Activated naive CD4-positive, alpha-beta T cell treated with anti-CD3 and anti-CD28 coated beads, Interleukin-2, amount 50 U/mL, for 72 hours (primary cell): ENCODE measurements at regions not wholly inside any gene's neighbourhood (a gene's known extent, or its start where the extent isn't known, plus 50 kb on each side); places are given as distances from the start of the nearest gene placed in this dataset.

Source experiments
- ATAC-seq, 2 donors: fragments of 150-1000 bp; cut with Tn5 transposase; 2 replicates each; pipeline ENCODE4 v1.10.0; 2021; ENCODE audit warnings: mild to moderate bottlenecking in 2 of 2, moderate library complexity in 2 of 2
- DNase-seq, 2 donors: peaks; one replicate each; pipeline ENCODE4 v3.0.0; 2021 to 2022; ENCODE audit warnings: low spot score in 2 of 2
- H3K27ac Mint-ChIP-seq, 2 donors: one replicate each; pipeline ENCODE4 v1.8.0; 2022; ENCODE audit warnings: mild to moderate bottlenecking in 2 of 2, mixed read lengths in 2 of 2
- H3K36me3 Mint-ChIP-seq, 2 donors: one replicate each; pipeline ENCODE4 v1.8.0; 2022; ENCODE audit warnings: mixed read lengths in 2 of 2
- H3K9me3 Mint-ChIP-seq, 2 donors: one replicate each; pipeline ENCODE4 v1.8.0; 2022; ENCODE audit warnings: mixed read lengths in 2 of 2

DNA sequence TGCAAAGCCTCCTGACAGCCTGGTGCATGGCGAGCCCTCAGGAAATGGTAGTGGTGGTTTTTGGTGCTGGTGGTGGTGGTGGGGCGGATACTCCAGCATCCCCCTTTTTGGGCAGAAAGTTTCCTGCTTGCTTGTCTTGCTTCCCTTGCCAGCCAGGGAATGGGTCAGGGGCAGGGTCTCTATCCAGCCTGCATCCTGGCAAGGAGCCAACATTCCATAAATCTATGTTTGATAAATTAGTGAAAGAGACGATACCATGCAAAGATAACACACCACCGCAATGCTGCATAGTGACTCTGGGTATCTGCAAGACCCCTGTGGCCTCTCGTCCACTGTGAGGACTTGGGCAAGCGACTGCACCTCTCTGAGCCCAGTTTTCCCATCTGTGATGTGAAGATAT is 246.2 kb downstream of the LRFN2 start:
- no peaks in the 10 kb centered on the region for H3K9me3 Mint-ChIP-seq
- no peak for DNase-seq
- no peaks in the 10 kb centered on the region for H3K36me3 Mint-ChIP-seq
- ATAC-seq, result no peak
- H3K27ac Mint-ChIP-seq, result no peak overlapping the region

DNA sequence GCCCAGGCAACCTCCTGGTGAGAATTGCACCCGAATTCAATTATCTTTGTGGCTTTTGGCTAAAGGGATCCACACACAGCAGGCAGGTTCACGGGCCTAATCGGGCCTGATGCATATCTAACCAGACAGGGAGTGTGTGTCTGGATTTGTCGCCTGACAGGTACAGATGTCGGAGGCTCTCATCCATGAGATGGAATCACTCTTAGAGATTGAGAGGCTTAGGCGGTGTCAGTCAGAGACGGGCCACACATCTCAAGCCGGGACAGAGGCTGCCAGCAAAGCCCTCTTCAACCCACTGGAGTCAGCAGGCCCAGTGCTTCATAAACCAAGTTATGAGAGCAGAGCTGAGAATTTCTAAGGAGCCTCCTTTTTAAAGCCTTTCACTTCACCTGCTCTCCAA is 247.0 kb downstream of the LRFN2 start:
- H3K27ac Mint-ChIP-seq, result no peak overlapping the region
- H3K9me3 Mint-ChIP-seq, result no peaks in the 10 kb centered on the region
- H3K36me3 Mint-ChIP-seq, result no peaks in the 10 kb centered on the region
- ATAC-seq (no peak), DNase-seq (no peak)

DNA sequence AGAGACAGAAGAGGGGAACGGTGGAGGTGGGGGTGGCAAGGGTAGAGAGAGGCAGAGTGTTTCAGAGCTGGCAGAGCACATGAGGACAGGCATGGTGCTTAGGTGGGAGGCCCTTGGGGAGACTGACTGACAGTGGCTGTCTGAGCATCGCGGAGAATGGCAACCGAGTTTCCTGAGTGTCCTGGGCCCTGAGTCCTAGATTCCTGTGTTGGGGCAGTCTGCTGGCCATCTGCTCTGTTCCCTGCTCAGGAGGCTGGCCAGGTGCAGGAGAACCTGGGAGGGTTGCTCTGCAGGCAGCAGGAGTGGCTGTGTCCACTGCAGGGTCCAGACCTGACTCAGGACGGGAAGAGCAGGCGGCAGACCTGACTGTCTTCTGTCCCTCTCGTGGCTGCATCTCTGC is 248.9 kb downstream of the LRFN2 start:
- no peaks in the 10 kb centered on the region for H3K9me3 Mint-ChIP-seq
- H3K27ac Mint-ChIP-seq, result no peak overlapping the region
- DNase-seq (peak in 1 of 2 donors; percentile 37), ATAC-seq (no peak)
- no peaks in the 10 kb centered on the region for H3K36me3 Mint-ChIP-seq

DNA sequence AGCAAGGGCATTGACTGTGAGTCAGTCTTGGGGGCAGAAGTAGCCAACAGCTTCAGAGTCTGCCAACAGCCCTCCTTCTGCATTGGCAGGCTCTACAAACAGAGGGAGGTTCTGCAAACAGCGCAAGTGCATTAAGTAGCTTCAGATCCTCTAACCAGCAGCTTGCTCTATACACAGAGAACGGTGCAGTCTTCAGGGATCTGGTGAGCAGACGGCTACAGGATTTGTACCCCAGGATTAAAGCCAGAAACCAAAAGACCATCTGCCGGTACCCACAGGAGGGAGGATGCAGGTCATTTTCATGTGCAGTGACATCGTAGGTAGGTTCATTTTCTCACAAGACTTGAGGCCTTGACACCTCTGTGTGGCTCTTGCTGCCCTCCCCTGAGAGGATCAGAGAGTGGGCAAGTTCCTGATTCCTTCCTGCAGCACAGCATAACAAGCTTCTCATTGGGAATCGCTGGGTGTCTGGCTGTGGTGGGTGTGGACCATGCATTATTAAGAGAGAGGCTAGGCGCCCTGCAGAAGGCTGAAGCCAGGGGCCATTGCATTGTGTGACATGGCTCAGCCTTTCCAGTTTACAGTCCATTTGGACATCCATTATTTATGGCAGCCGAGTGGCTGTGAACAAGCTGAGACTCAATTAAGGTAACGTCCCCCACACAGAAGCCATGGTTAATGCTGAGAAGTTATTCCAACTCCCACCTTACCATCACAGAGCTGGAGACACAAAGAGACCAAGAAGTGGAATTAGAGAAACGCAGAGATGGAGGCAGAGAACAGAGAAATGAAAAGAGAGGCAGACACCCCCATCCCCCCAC is 250.0 kb downstream of the LRFN2 start:
- H3K27ac Mint-ChIP-seq, result no peak overlapping the region
- no peaks in the 10 kb centered on the region for H3K36me3 Mint-ChIP-seq
- ATAC-seq (no peak), DNase-seq (no peak)
- no peaks in the 10 kb centered on the region for H3K9me3 Mint-ChIP-seq

DNA sequence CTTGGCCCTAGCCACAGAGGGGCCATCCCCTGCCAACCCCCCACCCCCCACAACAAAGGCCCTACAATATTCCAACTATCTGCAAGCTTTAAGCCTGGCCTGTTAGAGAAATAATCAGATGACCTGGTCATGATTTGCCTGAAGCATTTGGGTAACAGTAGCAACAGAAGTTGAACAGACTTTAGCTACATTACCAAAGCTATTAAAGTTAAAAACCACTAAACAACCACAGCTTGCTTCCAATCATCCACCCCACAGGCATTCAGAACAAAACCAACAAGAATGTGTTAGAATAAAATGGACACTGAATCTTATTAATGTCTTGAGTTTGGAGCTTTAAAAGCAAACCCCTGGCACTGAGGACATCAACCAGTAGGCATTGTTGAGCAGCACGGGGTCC is 250.9 kb downstream of the LRFN2 start:
- no peaks in the 10 kb centered on the region for H3K9me3 Mint-ChIP-seq
- no peak for DNase-seq
- no peaks in the 10 kb centered on the region for H3K36me3 Mint-ChIP-seq
- no peak for ATAC-seq
- H3K27ac Mint-ChIP-seq, result no peak overlapping the region

DNA sequence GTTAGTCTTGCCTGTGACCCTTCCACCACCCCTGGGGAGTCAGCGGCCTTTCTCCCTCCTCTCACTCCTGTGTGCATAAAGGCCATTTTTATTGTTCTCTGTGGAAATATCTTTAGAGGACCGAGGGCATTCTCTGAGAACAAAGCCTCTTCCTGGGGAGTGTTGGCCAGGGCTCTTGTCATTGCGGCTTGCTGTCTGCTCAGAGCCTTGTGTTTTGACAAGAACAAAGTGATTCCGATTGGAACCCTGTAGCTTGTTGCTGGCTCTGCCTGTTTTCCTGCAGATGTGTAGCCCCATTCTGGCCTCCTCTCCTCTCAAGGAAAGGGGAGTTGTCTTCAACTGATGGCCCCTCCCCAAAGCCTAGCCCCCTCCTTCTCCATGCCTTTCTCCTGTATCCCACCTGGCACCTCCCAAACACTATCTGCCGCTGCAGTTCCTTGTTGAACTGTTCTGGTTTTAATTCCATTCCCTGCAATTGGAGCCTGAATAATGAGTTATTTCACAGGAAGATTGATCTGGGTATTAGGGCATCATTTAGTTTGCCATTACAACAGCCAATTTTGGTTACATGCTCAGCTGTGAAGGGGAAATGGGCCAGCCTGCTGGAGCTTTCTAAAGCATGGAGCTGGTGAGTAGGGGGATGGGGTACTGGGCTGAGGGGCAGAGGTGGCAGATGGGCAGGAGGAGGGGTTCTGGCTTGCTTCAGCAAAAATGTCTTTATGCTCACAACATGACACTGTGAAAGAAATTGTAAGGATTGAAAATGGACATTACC is 252.5 kb downstream of the LRFN2 start:
- ATAC-seq (no peak), DNase-seq (no peak)
- H3K9me3 Mint-ChIP-seq, result no peaks in the 10 kb centered on the region
- H3K36me3 Mint-ChIP-seq, result no peaks in the 10 kb centered on the region
- no peak overlapping the region for H3K27ac Mint-ChIP-seq

DNA sequence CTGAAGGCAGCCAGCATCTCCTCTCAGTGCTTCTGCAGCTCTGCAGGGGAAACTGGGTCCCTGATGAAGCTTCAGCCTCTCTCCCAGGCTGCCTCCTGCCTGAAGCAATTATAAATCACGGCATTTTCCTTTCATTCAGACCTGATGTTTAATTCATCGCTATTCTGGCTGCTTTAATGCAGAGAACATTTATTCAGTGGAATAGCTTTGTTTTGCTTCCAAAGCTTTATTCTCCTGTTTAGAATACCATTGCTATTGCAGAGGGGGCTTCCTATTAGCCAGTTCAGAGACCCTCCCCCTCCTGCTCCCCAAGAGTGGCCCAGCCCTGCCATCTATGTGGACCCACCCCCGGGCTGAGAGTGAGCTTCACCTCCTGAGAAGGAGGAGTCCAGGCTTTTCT is 255.6 kb downstream of the LRFN2 start:
- ATAC-seq (no peak), DNase-seq (no peak)
- Mint-ChIP-seq H3K9me3 (no peaks in the 10 kb centered on the region), H3K36me3 (no peaks in the 10 kb centered on the region), H3K27ac (no peak overlapping the region)

DNA sequence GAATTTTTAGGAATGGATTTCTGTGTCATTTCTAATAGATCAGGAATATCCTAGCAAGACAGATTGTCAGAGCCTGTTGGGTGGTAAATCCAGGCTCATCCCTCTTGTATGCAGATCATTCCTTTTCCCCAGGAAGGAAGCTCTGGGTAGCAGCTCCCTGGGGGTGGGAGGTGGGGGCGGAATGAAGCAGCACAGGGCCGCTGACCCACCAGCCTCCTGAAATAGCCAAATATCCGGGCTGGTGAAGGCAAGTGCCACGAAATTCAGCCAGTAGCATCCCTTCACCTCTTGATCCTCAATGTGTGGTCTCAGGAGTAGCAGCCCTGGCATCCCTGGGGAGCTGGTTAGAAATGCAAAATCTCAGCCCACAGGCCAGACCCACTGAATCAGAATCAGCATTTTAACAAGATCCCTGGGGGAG is 256.9 kb downstream of the LRFN2 start:
- ATAC-seq, result no peak
- DNase-seq, result no peak
- no peaks in the 10 kb centered on the region for H3K36me3 Mint-ChIP-seq
- H3K9me3 Mint-ChIP-seq, result no peaks in the 10 kb centered on the region
- H3K27ac Mint-ChIP-seq, result no peak overlapping the region

DNA sequence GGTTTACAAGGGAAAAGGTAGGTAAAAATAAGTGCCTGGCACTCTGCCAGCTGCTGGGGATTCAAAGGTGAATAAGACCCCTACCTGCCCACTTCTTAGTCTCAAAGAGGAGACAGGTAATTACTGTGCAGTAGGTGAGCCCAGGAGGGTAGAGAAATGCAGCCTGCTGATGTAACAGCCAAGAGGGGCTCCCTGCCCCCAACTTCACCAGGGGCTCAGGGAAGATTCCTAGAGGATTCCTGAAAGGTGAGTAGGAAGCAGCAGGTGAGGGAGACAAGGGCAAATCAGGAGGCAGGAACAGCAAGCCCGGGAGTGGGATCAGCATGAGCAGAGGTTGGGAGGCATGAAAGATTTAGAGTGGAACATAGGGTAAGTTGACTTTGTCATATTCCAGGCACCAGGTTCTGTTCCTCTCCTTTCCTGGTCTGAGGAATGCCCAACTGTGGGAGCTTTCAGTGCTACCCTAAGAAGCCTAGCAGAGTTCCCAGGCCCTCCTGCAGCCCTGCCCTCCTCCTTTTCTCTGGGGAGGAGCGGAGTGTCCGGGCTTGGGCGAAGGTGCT is 258.1 kb downstream of the LRFN2 start:
- DNase-seq, result no peak
- H3K36me3 Mint-ChIP-seq, result no peaks in the 10 kb centered on the region
- H3K9me3 Mint-ChIP-seq, result no peaks in the 10 kb centered on the region
- H3K27ac Mint-ChIP-seq, result no peak overlapping the region
- ATAC-seq, result no peak

DNA sequence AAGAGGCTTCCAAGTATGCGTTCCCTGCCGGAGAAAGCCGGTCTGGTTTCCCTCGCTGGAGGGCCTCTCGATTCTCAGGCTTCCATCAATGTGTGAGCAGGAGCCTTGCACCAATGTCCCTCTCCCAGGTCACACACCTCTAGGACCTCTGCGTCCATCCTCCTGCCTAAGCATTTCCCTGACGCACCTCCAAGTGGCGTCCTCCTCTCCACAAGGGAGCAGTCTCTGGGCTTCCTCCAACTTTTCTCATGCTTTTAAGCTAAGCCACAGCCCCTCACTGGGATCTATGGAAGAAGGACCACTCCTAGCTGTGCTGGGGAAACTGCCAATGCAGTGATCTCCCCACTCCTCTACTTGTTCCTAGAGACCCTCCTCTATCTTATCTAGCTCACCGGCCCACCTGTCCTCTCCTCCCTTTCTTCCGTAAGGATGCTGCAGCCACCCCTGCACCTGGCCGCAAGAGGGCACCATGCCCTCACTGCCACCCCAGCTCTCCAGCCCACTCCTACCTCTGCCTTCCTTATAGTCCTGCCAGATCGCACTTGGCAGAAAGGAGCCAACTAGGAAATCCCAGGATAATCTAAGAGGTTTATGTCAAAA is 258.7 kb downstream of the LRFN2 start:
- H3K9me3 Mint-ChIP-seq, result no peaks in the 10 kb centered on the region
- H3K36me3 Mint-ChIP-seq, result no peaks in the 10 kb centered on the region
- ATAC-seq (peak; percentile 59 to 68), DNase-seq (peak in 1 of 2 donors; percentile 44)
- no peak overlapping the region for H3K27ac Mint-ChIP-seq

DNA sequence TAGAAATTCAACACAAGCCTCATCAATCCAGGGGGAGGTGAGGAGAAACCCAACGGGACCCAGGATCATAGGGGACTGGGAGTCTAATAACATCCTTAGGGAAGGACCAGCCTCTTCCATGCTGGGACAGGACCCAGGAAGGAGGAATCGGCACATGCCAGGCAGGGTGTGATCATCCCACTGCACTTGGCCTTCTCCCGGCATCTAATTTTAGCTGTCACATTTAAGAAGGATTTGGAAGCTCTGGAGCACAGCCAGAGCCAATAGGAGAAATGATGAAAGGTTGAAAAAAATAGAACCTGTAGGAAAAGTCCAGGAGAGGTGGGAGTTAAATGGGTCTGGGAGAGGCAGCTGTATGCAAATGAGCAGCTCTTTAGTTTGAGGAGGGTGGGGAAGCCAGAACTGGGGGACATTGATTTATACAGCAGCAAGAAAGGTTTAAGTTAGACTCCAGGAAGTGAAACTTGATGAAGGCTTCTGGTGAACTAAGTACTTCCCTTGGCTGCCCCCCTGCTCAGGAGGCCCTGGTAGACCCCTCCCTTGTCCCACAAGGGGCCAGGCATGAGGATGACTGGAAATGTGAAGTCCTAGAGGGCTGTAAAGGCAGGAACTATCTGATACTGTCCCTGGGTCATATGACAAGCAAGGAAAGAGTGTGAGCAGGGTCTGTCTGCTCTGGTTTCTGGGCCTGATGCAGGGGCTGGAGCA is 260.3 kb downstream of the LRFN2 start:
- ATAC-seq (no peak), DNase-seq (no peak)
- Mint-ChIP-seq H3K27ac (peak overlapping the region; percentile 51 to 72), H3K36me3 (no peaks in the 10 kb centered on the region), H3K9me3 (no peaks in the 10 kb centered on the region)

DNA sequence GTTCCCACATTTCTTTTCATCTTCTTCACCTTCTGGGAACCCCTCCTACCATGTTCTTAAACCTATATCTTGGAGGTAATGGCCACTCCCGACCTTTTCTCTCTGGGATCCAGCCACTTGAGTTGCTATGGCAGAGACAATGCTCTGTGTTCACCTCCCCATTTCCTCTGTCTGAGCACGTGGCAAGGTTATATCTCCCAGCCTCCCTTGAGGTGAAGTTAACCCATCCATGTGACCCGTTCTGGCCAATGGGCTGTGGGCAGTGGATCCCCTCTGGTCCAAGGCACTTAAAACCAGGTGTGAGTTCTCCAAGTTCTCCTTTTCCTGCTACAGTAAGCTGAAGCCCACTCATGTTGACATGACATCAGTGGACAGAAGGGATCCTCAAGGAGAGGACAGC is 261.4 kb downstream of the LRFN2 start:
- H3K9me3 Mint-ChIP-seq, result no peaks in the 10 kb centered on the region
- no peak overlapping the region for H3K27ac Mint-ChIP-seq
- DNase-seq (no peak), ATAC-seq (no peak)
- no peaks in the 10 kb centered on the region for H3K36me3 Mint-ChIP-seq

DNA sequence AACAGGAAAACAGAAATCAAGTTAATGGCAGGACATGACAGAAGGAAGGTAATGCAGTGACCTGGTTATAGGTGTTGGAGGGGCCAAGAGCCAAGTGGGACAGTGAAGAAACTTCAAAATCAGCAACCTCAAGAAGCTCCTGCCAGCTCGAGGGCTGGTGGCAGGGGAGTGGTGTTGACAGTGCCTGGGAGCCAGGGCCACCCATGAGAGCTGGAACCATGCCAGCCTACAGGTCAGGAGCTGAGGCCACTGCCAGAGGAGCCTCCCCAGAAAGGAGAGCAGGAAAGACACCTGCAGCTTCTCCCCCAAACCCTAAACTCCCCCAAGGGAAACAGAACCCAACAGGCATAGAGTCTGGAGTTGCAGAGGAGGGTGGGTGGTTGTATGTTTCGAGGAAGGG is 262.1 kb downstream of the LRFN2 start:
- H3K27ac Mint-ChIP-seq, result no peak overlapping the region
- ATAC-seq (no peak), DNase-seq (no peak)
- H3K36me3 Mint-ChIP-seq, result no peaks in the 10 kb centered on the region
- no peaks in the 10 kb centered on the region for H3K9me3 Mint-ChIP-seq

DNA sequence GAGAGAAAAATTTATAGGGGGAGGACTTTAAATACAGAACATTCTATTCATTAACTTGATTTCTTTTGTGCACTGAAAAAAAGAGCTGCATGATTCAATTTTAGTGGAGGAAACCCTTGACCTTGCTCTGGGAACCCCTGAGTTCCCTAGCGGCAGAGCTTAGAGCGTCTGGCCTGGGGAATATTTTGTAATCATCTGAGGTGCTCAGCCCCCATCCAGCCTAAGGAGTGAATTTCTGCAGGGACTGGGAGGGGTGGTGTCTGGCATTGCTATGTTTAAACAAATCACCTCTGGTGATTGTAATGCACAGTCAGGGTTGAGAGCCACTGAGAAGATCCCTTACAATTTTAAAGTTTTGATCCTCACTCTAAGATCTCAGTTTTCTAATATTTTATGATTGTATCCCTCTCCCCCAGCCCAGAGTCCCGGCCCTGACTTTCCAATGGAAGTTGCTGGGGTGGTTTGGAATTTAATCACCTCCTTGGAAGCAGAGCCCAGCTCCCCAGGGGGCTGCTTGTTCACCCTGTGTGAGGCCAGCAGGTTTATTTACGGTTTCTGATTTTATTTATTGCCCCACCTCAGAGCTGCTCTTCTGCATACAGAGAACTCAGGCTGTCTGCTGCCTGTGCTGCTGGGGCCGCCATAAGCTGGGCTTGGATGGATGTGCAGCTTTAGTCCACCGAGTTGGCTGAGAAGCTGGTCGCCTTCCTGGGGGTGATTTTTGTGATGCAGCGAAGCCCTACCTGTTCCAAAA is 263.1 kb downstream of the LRFN2 start:
- ATAC-seq (no peak), DNase-seq (no peak)
- Mint-ChIP-seq H3K27ac (no peak overlapping the region), H3K9me3 (peaks cover 0 to 5% of the 10 kb centered on the region in 2 donors), H3K36me3 (no peaks in the 10 kb centered on the region)

DNA sequence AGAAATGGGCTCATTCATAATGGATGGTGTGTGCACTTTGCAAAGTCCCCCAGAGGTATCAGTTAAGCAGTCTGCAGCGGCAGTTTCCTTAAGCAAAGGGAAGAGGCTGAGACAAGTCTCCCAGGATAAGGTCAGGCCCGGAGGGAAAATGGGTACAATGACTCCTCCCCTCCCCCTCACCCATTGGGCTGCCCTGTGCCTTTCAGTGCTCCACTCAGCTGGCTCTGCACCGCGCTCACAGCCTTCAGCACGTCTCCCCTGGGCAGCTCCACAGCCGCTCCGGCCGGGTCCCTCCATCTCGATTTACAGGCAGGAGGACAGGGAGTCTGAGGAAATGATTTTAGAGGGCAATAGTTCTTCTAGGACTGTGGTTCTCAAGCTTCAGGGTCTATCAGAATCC is 264.8 kb downstream of the LRFN2 start:
- DNase-seq (no peak), ATAC-seq (no peak)
- Mint-ChIP-seq H3K27ac (no peak overlapping the region), H3K36me3 (no peaks in the 10 kb centered on the region), H3K9me3 (peaks cover 5 to 10% of the 10 kb centered on the region in 2 donors)

DNA sequence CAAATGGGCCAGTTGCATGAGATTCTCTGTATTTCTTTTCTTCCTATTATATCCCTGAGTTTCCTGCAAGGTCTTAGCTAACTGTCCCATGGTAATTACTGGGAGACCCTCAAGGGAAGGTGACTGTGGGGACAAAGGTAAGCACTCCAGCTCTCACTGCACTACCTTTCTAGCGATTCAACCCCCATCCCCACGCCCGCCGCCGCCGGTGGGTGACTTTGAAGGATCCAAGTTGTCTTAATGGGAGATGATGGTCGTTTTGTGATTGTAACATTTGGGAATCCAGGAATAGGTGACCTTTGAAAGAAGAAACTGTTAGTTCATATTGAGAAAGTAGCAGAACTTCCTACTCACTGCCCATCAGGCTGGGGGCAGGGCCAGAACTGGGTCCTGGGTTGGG is 265.5 kb downstream of the LRFN2 start:
- Mint-ChIP-seq H3K9me3 (peaks cover 5 to 10% of the 10 kb centered on the region in 2 donors), H3K36me3 (no peaks in the 10 kb centered on the region), H3K27ac (no peak overlapping the region)
- no peak for ATAC-seq
- DNase-seq, result no peak
